ENCODE measurements at regions not wholly inside any gene's neighbourhood (a gene's known extent, or its start where the extent isn't known, plus 50 kb on each side); places are given as distances from the start of the nearest gene placed in this dataset.

DNA sequence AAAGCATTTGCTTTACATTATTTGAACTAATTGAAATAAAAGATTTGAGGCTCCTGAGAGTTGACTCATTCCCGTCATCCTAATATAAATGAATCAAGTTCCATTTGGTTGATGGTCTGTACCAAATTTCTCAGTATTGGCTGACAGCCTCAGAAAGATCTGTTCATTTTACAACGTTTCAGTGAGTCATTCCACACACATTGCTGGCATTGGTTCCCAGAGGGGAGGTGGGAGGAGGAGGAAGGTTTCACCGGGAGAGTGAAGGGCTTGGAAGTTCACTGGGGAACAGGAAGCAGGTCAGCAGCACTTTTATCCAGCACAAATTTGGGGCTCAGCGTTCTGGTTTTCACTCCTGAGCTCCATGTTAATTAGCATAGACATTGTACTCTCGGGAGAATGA is 176.7 kb upstream of the CADPS start:
- TF ChIP-seq, protein P1, sequence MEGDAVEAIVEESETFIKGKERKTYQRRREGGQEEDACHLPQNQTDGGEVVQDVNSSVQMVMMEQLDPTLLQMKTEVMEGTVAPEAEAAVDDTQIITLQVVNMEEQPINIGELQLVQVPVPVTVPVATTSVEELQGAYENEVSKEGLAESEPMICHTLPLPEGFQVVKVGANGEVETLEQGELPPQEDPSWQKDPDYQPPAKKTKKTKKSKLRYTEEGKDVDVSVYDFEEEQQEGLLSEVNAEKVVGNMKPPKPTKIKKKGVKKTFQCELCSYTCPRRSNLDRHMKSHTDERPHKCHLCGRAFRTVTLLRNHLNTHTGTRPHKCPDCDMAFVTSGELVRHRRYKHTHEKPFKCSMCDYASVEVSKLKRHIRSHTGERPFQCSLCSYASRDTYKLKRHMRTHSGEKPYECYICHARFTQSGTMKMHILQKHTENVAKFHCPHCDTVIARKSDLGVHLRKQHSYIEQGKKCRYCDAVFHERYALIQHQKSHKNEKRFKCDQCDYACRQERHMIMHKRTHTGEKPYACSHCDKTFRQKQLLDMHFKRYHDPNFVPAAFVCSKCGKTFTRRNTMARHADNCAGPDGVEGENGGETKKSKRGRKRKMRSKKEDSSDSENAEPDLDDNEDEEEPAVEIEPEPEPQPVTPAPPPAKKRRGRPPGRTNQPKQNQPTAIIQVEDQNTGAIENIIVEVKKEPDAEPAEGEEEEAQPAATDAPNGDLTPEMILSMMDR (IDR thresholded peaks at IDR 0.05; ENCODE audit: low read length) = no peak
- no peak for TF ChIP-seq EZH2 (IDR thresholded peaks at IDR 0.05; ENCODE audit: borderline replicate concordance, low read length)
